ENCODE measurements at regions not wholly inside any gene's neighbourhood (a gene's known extent, or its start where the extent isn't known, plus 50 kb on each side); places are given as distances from the start of the nearest gene placed in this dataset.
"Not testable (repeated sequence)": the region's sequence is repeated elsewhere in the genome, so short reads cannot be mapped to it uniquely, and the experiment has no call there.

- intact Hi-C loops (cut with DNase I, micrococcal nuclease), result no loop called here
- POLR2A ChIA-PET, result no interaction called here
- H3K27ac Mint-ChIP-seq, result no peak overlapping the region
- CTCF ChIA-PET, result no interaction called here
- DNase-seq (no peak), ATAC-seq (no peak)
- no peak overlapping the region for H3K4me3 Mint-ChIP-seq
- no peaks in the 10 kb centered on the region for H3K27me3 Mint-ChIP-seq
- H3K36me3 Mint-ChIP-seq (ENCODE audit: low read depth), result no peaks in the 10 kb centered on the region
- H3K4me1 Mint-ChIP-seq, result no peaks in the 10 kb centered on the region
- no peaks in the 10 kb centered on the region for H3K9me3 Mint-ChIP-seq (ENCODE audit: low read depth)
Measured at GRCh38 chr3:3383461-3383860, 204.0 kb upstream of the CRBN start.

- H3K4me3 Mint-ChIP-seq, result no peak overlapping the region
- intact Hi-C loops (cut with DNase I, micrococcal nuclease), result no loop called here
- ChIA-PET POLR2A (no interaction called here), CTCF (no interaction called here)
- H3K27ac Mint-ChIP-seq, result no peak overlapping the region
- H3K36me3 Mint-ChIP-seq (ENCODE audit: low read depth), result no peaks in the 10 kb centered on the region
- no peaks in the 10 kb centered on the region for H3K4me1 Mint-ChIP-seq
- peaks cover 14% of the 10 kb centered on the region for H3K9me3 Mint-ChIP-seq (ENCODE audit: low read depth)
- no peak for ATAC-seq
- H3K27me3 Mint-ChIP-seq, result no peaks in the 10 kb centered on the region
- DNase-seq, result no peak
Measured at GRCh38 chr3:3372210-3372777, 192.8 kb upstream of the CRBN start.

- Mint-ChIP-seq H3K27me3 (no peaks in the 10 kb centered on the region), H3K4me1 (no peaks in the 10 kb centered on the region), H3K9me3 (ENCODE audit: low read depth) (no peaks in the 10 kb centered on the region), H3K36me3 (ENCODE audit: low read depth) (no peaks in the 10 kb centered on the region), H3K27ac (no peak overlapping the region), H3K4me3 (no peak overlapping the region)
- intact Hi-C loops (cut with DNase I, micrococcal nuclease), result no loop called here
- POLR2A ChIA-PET, result no interaction called here
- CTCF ChIA-PET, result interaction anchor here (0.7 kb wide), 1 partner anchor 84 kb away, joined by 3 read pairs; no protein-coding TSS in a partner anchor
- DNase-seq (no peak), ATAC-seq (no peak)
Measured at GRCh38 chr3:3368306-3368705, 188.8 kb upstream of the CRBN start.

GRCh38 chr3:3366386-3366785 lies 186.9 kb upstream of the CRBN start:
- no peak for DNase-seq
- no peak for ATAC-seq
- Mint-ChIP-seq H3K9me3 (ENCODE audit: low read depth) (no peaks in the 10 kb centered on the region), H3K27me3 (no peaks in the 10 kb centered on the region), H3K4me1 (no peaks in the 10 kb centered on the region), H3K36me3 (ENCODE audit: low read depth) (no peaks in the 10 kb centered on the region), H3K27ac (no peak overlapping the region), H3K4me3 (no peak overlapping the region)
- POLR2A ChIA-PET, result interaction anchor here (0.6 kb wide), 1 partner anchor 44 kb away, joined by 3 read pairs; no protein-coding TSS in a partner anchor
- intact Hi-C loops (cut with DNase I, micrococcal nuclease), result no loop called here
- CTCF ChIA-PET, result no interaction called here

GRCh38 chr3:3365716-3366115 lies 186.2 kb upstream of the CRBN start:
- no peaks in the 10 kb centered on the region for H3K36me3 Mint-ChIP-seq (ENCODE audit: low read depth)
- ChIA-PET POLR2A (no interaction called here), CTCF (no interaction called here)
- no peak overlapping the region for H3K27ac Mint-ChIP-seq
- DNase-seq (no peak), ATAC-seq (no peak)
- intact Hi-C loops (cut with DNase I, micrococcal nuclease), result no loop called here
- H3K4me3 Mint-ChIP-seq, result no peak overlapping the region
- H3K27me3 Mint-ChIP-seq, result no peaks in the 10 kb centered on the region
- no peaks in the 10 kb centered on the region for H3K9me3 Mint-ChIP-seq (ENCODE audit: low read depth)
- H3K4me1 Mint-ChIP-seq, result no peaks in the 10 kb centered on the region

GRCh38 chr3:3356846-3357245 lies 177.4 kb upstream of the CRBN start:
- ATAC-seq, result no peak
- POLR2A ChIA-PET, result interaction anchor here (0.7 kb wide), 1 partner anchor 271 kb away, joined by 3 read pairs; no protein-coding TSS in a partner anchor
- no peaks in the 10 kb centered on the region for H3K36me3 Mint-ChIP-seq (ENCODE audit: low read depth)

GRCh38 chr3:3355442-3355841 lies 176.0 kb upstream of the CRBN start:
- intact Hi-C loops (cut with DNase I, micrococcal nuclease), result no loop called here
- H3K36me3 Mint-ChIP-seq (ENCODE audit: low read depth), result no peaks in the 10 kb centered on the region
- no peak overlapping the region for H3K4me3 Mint-ChIP-seq
- no peak for DNase-seq
- no peaks in the 10 kb centered on the region for H3K27me3 Mint-ChIP-seq
- no peaks in the 10 kb centered on the region for H3K4me1 Mint-ChIP-seq
- no peaks in the 10 kb centered on the region for H3K9me3 Mint-ChIP-seq (ENCODE audit: low read depth)
- ChIA-PET CTCF (no interaction called here), POLR2A (no interaction called here)
- no peak for ATAC-seq
- no peak overlapping the region for H3K27ac Mint-ChIP-seq

More at GRCh38 chr3:3356846-3357245, 177.4 kb upstream of the CRBN start:
- Mint-ChIP-seq H3K27me3 (no peaks in the 10 kb centered on the region), H3K9me3 (ENCODE audit: low read depth) (no peaks in the 10 kb centered on the region), H3K4me3 (no peak overlapping the region), H3K4me1 (no peaks in the 10 kb centered on the region), H3K27ac (no peak overlapping the region)
- no peak for DNase-seq
- intact Hi-C loops (cut with DNase I, micrococcal nuclease), result no loop called here
- CTCF ChIA-PET, result interaction anchor here (0.6 kb wide), 1 partner anchor 115 kb away, joined by 3 read pairs; no protein-coding TSS in a partner anchor

GRCh38 chr3:3353153-3353552 lies 173.7 kb upstream of the CRBN start:
- DNase-seq, result no peak
- Mint-ChIP-seq H3K9me3 (ENCODE audit: low read depth) (no peaks in the 10 kb centered on the region), H3K4me3 (no peak overlapping the region), H3K27ac (no peak overlapping the region), H3K4me1 (no peaks in the 10 kb centered on the region), H3K36me3 (ENCODE audit: low read depth) (no peaks in the 10 kb centered on the region), H3K27me3 (no peaks in the 10 kb centered on the region)
- intact Hi-C loops (cut with DNase I, micrococcal nuclease), result no loop called here
- ChIA-PET CTCF (no interaction called here), POLR2A (no interaction called here)
- ATAC-seq, result no peak

GRCh38 chr3:3351226-3351625 lies 171.7 kb upstream of the CRBN start:
- intact Hi-C loops (cut with DNase I, micrococcal nuclease), result no loop called here
- H3K9me3 Mint-ChIP-seq (ENCODE audit: low read depth), result no peaks in the 10 kb centered on the region
- CTCF ChIA-PET, result no interaction called here
- no peaks in the 10 kb centered on the region for H3K36me3 Mint-ChIP-seq (ENCODE audit: low read depth)
- H3K4me3 Mint-ChIP-seq, result no peak overlapping the region
- no peaks in the 10 kb centered on the region for H3K4me1 Mint-ChIP-seq
- no peak for ATAC-seq
- no peaks in the 10 kb centered on the region for H3K27me3 Mint-ChIP-seq
- POLR2A ChIA-PET, result no interaction called here
- DNase-seq, result no peak
- H3K27ac Mint-ChIP-seq, result no peak overlapping the region

- ATAC-seq; H3K4me1 Mint-ChIP-seq; H3K4me3 Mint-ChIP-seq; H3K27me3 Mint-ChIP-seq; CTCF ChIA-PET; intact Hi-C loops (cut with DNase I, micrococcal nuclease); POLR2A ChIA-PET; H3K9me3 Mint-ChIP-seq (ENCODE audit: low read depth); H3K36me3 Mint-ChIP-seq (ENCODE audit: low read depth); DNase-seq; H3K27ac Mint-ChIP-seq: not testable (repeated sequence)
Measured at GRCh38 chr3:3347056-3347455, 167.6 kb upstream of the CRBN start.

GRCh38 chr3:3346556-3346955 lies 167.1 kb upstream of the CRBN start:
- ATAC-seq, result no peak
- H3K9me3 Mint-ChIP-seq (ENCODE audit: low read depth), result no peaks in the 10 kb centered on the region
- H3K27me3 Mint-ChIP-seq, result no peaks in the 10 kb centered on the region
- no peak for DNase-seq
- no peak overlapping the region for H3K4me3 Mint-ChIP-seq
- POLR2A ChIA-PET, result no interaction called here
- H3K4me1 Mint-ChIP-seq, result no peaks in the 10 kb centered on the region
- H3K36me3 Mint-ChIP-seq (ENCODE audit: low read depth), result no peaks in the 10 kb centered on the region
- H3K27ac Mint-ChIP-seq, result no peak overlapping the region
- CTCF ChIA-PET, result no interaction called here
- intact Hi-C loops (cut with DNase I, micrococcal nuclease), result no loop called here

GRCh38 chr3:3342141-3342540 lies 162.7 kb upstream of the CRBN start:
- DNase-seq, result no peak
- Mint-ChIP-seq H3K4me3 (no peak overlapping the region), H3K9me3 (ENCODE audit: low read depth) (no peaks in the 10 kb centered on the region), H3K36me3 (ENCODE audit: low read depth) (no peaks in the 10 kb centered on the region), H3K27me3 (no peaks in the 10 kb centered on the region), H3K4me1 (no peaks in the 10 kb centered on the region), H3K27ac (no peak overlapping the region)
- intact Hi-C loops (cut with DNase I, micrococcal nuclease), result no loop called here
- ChIA-PET CTCF (no interaction called here), POLR2A (no interaction called here)
- ATAC-seq, result no peak
